ENCODE measurements at regions not wholly inside any gene's neighbourhood (a gene's known extent, or its start where the extent isn't known, plus 50 kb on each side); places are given as distances from the start of the nearest gene placed in this dataset.

- no peak for TF ChIP-seq TAF1 (CRISPR knock-in tag; IDR thresholded peaks at IDR 0.05)
- no peak for TF ChIP-seq MNT (IDR thresholded peaks at IDR 0.05)
- no peak for TF ChIP-seq ZNF224 (CRISPR knock-in tag; IDR thresholded peaks at IDR 0.05)
- TF ChIP-seq NFKBIZ (CRISPR knock-in tag; IDR thresholded peaks at IDR 0.05) = no peak
- no peak for TF ChIP-seq FIP1L1 (IDR thresholded peaks at IDR 0.05; ENCODE audit: borderline replicate concordance, insufficient read depth, low read depth, low read length)
- TF ChIP-seq SOX13 (IDR thresholded peaks at IDR 0.05) = no peak
- no peak for TF ChIP-seq SOX13 (CRISPR knock-in tag; conservative IDR thresholded peaks at IDR 0.05 in 1 of 2, IDR thresholded peaks at IDR 0.05 in 1 of 2)
- no peak for TF ChIP-seq WIZ (CRISPR knock-in tag; IDR thresholded peaks at IDR 0.05)
- TF ChIP-seq ZNF607 (CRISPR knock-in tag; IDR thresholded peaks at IDR 0.05; ENCODE audit: borderline replicate concordance) = no peak
- no peak for TF ChIP-seq PAF1 (CRISPR knock-in tag; IDR thresholded peaks at IDR 0.05)
- TF ChIP-seq ZNF431 (CRISPR knock-in tag; IDR thresholded peaks at IDR 0.05; ENCODE audit: borderline replicate concordance, low read depth) = no peak
Measured at GRCh38 chrX:23524467-23524866, 142.8 kb upstream of the PRDX4 start (continued).

DNA sequence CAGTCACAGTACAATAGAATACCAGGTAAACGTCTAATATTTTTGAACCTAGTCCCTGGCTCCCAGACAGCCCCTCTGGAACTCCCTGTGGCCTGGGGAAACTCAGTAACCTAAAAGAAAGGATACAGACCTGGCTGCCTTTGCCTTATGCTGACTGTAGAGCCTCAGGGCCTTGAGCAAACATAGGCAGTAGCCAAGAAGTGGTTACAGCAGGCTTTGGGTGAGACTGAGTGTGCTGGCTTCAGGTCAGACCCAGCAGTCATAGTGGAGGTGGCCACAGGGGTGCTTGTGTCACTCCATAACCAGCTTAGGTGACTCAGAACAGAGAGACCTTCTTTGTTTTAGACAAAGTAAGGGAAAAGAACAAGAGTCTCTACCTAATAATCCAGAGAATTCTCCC is 141.8 kb upstream of the PRDX4 start:
- Histone ChIP-seq H3K4me2 (ENCODE audit: low read depth, low read length) (no peak overlapping the region), H3K36me3 (replicated peaks in 1 of 2; ENCODE audit: control insufficient read depth in 1 of 2, insufficient read depth in 2 of 2, low read length in 2 of 2) (no peaks in the 10 kb centered on the region), H3K9me3 (ENCODE audit: low read length) (no peaks in the 10 kb centered on the region), H4K20me1 (ENCODE audit: insufficient read depth, low read length) (no peaks in the 10 kb centered on the region), H3K79me2 (ENCODE audit: insufficient read depth, low read length) (no peaks in the 10 kb centered on the region), H3K9ac (ENCODE audit: insufficient read depth, low read depth, low read length) (no peak overlapping the region), H3K4me1 (ENCODE audit: insufficient read depth, low read length) (peaks cover 7% of the 10 kb centered on the region; the same call in 1 of the 2 replicates), H3K27ac (ENCODE audit: extremely low read length, insufficient read depth, low read length) (no peak overlapping the region), H3K27me3 (ENCODE audit: control insufficient read depth in 1 of 2, insufficient read depth in 2 of 2, low read length in 2 of 2) (no peaks in the 10 kb centered on the region), H3K4me3 (replicated peaks in 1 of 3; ENCODE audit: insufficient read depth in 1 of 3, low read depth in 2 of 3, low read length in 3 of 3) (no peak overlapping the region), H2AFZ (ENCODE audit: low read length) (no peak overlapping the region)
- no peak for DNase-seq (ENCODE audit: low spot score)
- WGBS (ENCODE audit: low lambda C conversion rate) = no CpG with 5 or more reads among the region's 1 CpG
- TF ChIP-seq SRY (CRISPR knock-in tag; IDR thresholded peaks at IDR 0.05) = no peak
- in situ Hi-C loops (cut with HindIII; ENCODE audit: extremely low pct_ligation_motif_present, low pct_unique_long_range_greater_than_20kb) = no loop called here
- FAIRE-seq = no peak
- ChIA-PET CTCF (ENCODE audit: low intra/inter-chr PET ratio, low total read pairs) (no interaction called here), POLR2A (no interaction called here)
- no TSS peak for BruUV-seq (replicated peaks)
- ATAC-seq = no peak
- intact Hi-C loops (cut with micrococcal nuclease; ENCODE audit: unreplicated experiment) = no loop called here

Data from HepG2 (cell line).